SK-N-SH (cell line): ENCODE measurements at regions not wholly inside any gene's neighbourhood (a gene's known extent, or its start where the extent isn't known, plus 50 kb on each side); places are given as distances from the start of the nearest gene placed in this dataset.

ENCODE experiments used
- CTCF ChIA-PET: fragments of 300-600, 350-600 bp; formaldehyde crosslinking; extraction: SDS; loops from one replicate; lab custom pipeline; 2021; lab: Yijun Ruan, JAX
- POLR2A ChIA-PET: fragments of 350-600 bp; sonication (Branson Sonifier 250); formaldehyde crosslinking; extraction: SDS; loops from one replicate; lab custom pipeline; 2020; ENCODE audit warnings: antibody characterized with exemption, inconsistent platforms; lab: Yijun Ruan, JAX
- DNase-seq: peaks from one replicate; pipeline ENCODE4 v3.0.0; 2012
- H2AFZ ChIP-seq: fragments of 200-600 bp; sonication (generic); 2 replicates; pipeline ENCODE4 v1.8.1; 2016; ENCODE audit warnings: antibody characterized with exemption, mild to moderate bottlenecking, low read depth
- H3F3A ChIP-seq: fragments of 200-600 bp; sonication (generic); replicated peaks from 2 replicates; pipeline ENCODE3; 2016; ENCODE audit warnings: antibody characterized with exemption, mild to moderate bottlenecking; ENCODE audit not compliant: insufficient read depth
- H3K27ac ChIP-seq, 2 experiments: fragments of 200-500 bp in 1 of 2; fragments of 200-600 bp in 1 of 2; sonication (Bioruptor generic) in 1 of 2; sonication (generic), shearing (Covaris generic) in 1 of 2; 2 replicates each; pipeline versions ENCODE4 v1.5.1 to v1.6.1; 2014 to 2016; ENCODE audit warnings: low read depth in 2 of 2, inconsistent platforms in 1 of 2, low read length in 1 of 2, mild to moderate bottlenecking in 1 of 2, mixed read lengths in 1 of 2
- H3K27me3 ChIP-seq: fragments of 200-600 bp; sonication (generic), shearing (Covaris generic); 2 replicates; pipeline ENCODE4 v1.6.1; 2016; ENCODE audit warnings: mixed run types; ENCODE audit not compliant: insufficient read depth
- H3K36me3 ChIP-seq, 2 experiments: fragments of 200-500 bp in 1 of 2; fragments of 200-600 bp in 1 of 2; sonication (Bioruptor generic) in 1 of 2; sonication (generic) in 1 of 2; replicated peaks in 1 of 2; 2 replicates each; pipeline versions ENCODE3 to v1.5.1; 2014 to 2016; ENCODE audit warnings: low read length in 1 of 2, mild to moderate bottlenecking in 1 of 2; ENCODE audit not compliant: insufficient read depth in 2 of 2, control insufficient read depth in 1 of 2
- H3K4me1 ChIP-seq, 2 experiments: fragments of 200-500 bp in 1 of 2; fragments of 200-600 bp in 1 of 2; sonication (Bioruptor generic) in 1 of 2; sonication (generic), shearing (Covaris generic) in 1 of 2; 2 replicates each; pipeline versions ENCODE4 v1.5.1 to v1.6.1; 2014 to 2016; ENCODE audit warnings: low read depth in 1 of 2, low read length in 1 of 2, mixed run types in 1 of 2; ENCODE audit not compliant: insufficient read depth in 2 of 2, control insufficient read depth in 1 of 2
- H3K4me2 ChIP-seq: fragments of 200-600 bp; sonication (generic), shearing (Covaris generic); 2 replicates; pipeline ENCODE4 v1.6.1; 2017; ENCODE audit warnings: mixed run types
- H3K4me3 ChIP-seq, 2 experiments: fragments of 200-500 bp in 1 of 2; fragments of 200-600 bp in 1 of 2; sonication (Bioruptor generic) in 1 of 2; sonication (generic), shearing (Covaris generic) in 1 of 2; 2 replicates each; pipeline versions ENCODE4 v1.5.1 to v1.8.1; 2014 to 2016; ENCODE audit warnings: low read depth in 2 of 2, inconsistent platforms in 1 of 2, low read length in 1 of 2, mild to moderate bottlenecking in 1 of 2, mixed read lengths in 1 of 2, moderate library complexity in 1 of 2
- H3K79me2 ChIP-seq: fragments of 200-600 bp; sonication (generic); 2 replicates; pipeline ENCODE4 v1.8.1; 2017; ENCODE audit warnings: mild to moderate bottlenecking; ENCODE audit not compliant: insufficient read depth
- H3K9ac ChIP-seq: fragments of 200-600 bp; sonication (generic); 2 replicates; pipeline ENCODE4 v1.6.1; 2017; ENCODE audit warnings: mixed run types
- H3K9me2 ChIP-seq: fragments of 200-600 bp; sonication (generic); 2 replicates; pipeline ENCODE4 v1.6.1; 2017; ENCODE audit warnings: mixed run types
- H3K9me3 ChIP-seq: fragments of 200-600 bp; sonication (generic); 2 replicates; pipeline ENCODE4 v1.6.1; 2017; ENCODE audit warnings: mixed run types, mild to moderate bottlenecking, moderate library complexity
- H4K20me1 ChIP-seq: fragments of 200-600 bp; sonication (generic); 2 replicates; pipeline ENCODE4 v1.6.1; 2017; ENCODE audit warnings: mild to moderate bottlenecking, mixed run types; ENCODE audit not compliant: insufficient read depth
- NRF1 ChIP-seq: IDR thresholded peaks from 2 replicates; pipeline ENCODE4 v1.6.1; 2012; ENCODE audit warnings: low read depth, mild to moderate bottlenecking, low read length
- POLR2AphosphoS5 ChIP-seq: IDR thresholded peaks from 2 replicates; pipeline ENCODE4 v1.6.1; 2012; ENCODE audit warnings: low read depth, low read length
- RAD21 ChIP-seq: IDR thresholded peaks from 2 replicates; pipeline ENCODE4 v1.6.1; 2012; ENCODE audit warnings: mild to moderate bottlenecking, low read length
- RCOR1 ChIP-seq: fragments of 150-350 bp; IDR thresholded peaks from 2 replicates; pipeline ENCODE4 v1.6.1; 2017; ENCODE audit warnings: antibody characterized with exemption, low read length
- TAF1 ChIP-seq: IDR thresholded peaks from 2 replicates; pipeline ENCODE4 v1.6.1; 2012; ENCODE audit warnings: low read depth, mild to moderate bottlenecking, low read length, moderate library complexity, borderline replicate concordance
- TEAD4 ChIP-seq: IDR thresholded peaks from 2 replicates; pipeline ENCODE4 v1.4.0; 2012; ENCODE audit warnings: mild to moderate bottlenecking, borderline replicate concordance; ENCODE audit not compliant: insufficient read depth
- YY1 ChIP-seq: IDR thresholded peaks from 2 replicates; pipeline ENCODE4 v1.4.0; 2012; ENCODE audit warnings: low read depth, mild to moderate bottlenecking
- WGBS: methylation state at CpG from one replicate; pipeline ENCODE4 v1.1.6; 2017; ENCODE audit warnings: low lambda C conversion rate; 5-methylcytosine and 5-hydroxymethylcytosine counted together
- TF ChIP-seq, protein P1 (sequence below): fragments of 200-600 bp; sonication (generic); IDR thresholded peaks from 2 replicates; pipeline ENCODE4 v1.6.1; 2017; ENCODE audit warnings: antibody characterized with exemption, mild to moderate bottlenecking, moderate library complexity
- TF ChIP-seq, protein P2 (sequence below): IDR thresholded peaks from 2 replicates; pipeline ENCODE4; 2012
- TF ChIP-seq, protein P3 (sequence below): IDR thresholded peaks from 2 replicates; pipeline ENCODE4 v1.4.0; 2012; ENCODE audit warnings: low read depth, borderline replicate concordance

DNA sequence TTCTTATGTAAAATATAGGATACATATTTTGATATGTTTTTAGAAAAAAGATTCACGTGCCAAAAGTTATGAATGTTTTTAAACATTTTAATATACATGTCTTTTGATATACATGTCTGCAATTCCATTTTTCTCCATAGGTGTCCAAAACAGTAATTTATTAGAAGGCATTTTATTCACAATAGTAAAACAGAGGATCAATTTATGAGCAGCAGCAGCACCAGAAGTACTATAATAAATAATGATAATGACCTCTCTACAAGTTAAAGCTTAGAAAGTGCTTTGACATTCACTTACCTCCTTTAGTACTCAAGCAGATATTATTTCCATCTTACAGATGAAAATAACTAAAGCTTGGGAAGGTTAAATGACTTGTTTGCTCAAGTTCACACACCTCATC lies 96.7 kb upstream of the DBX1 start:
- no peaks in the 10 kb centered on the region for H4K20me1 ChIP-seq
- H3K4me2 ChIP-seq, result no peak overlapping the region
- no peaks in the 10 kb centered on the region for H3K27me3 ChIP-seq
- no peak overlapping the region for H3K27ac ChIP-seq
- no peak overlapping the region for H3K4me3 ChIP-seq
- DNase-seq, result no peak
- no peaks in the 10 kb centered on the region for H3K9me2 ChIP-seq
- no peaks in the 10 kb centered on the region for H3K36me3 ChIP-seq
- no peak overlapping the region for H2AFZ ChIP-seq
- no peak overlapping the region for H3K9ac ChIP-seq
- H3K4me1 ChIP-seq, result no peaks in the 10 kb centered on the region
- no peaks in the 10 kb centered on the region for H3F3A ChIP-seq
- H3K9me3 ChIP-seq, result no peaks in the 10 kb centered on the region
- CTCF ChIA-PET, result interaction anchor here (1.3 to 1.6 kb wide), 2 partner anchors 14 to 129 kb away, joined by 3 read pairs; no protein-coding TSS in a partner anchor
- WGBS, result 12% methylated on average over 1 of the region's 1 CpG
- H3K79me2 ChIP-seq, result no peaks in the 10 kb centered on the region
- TF ChIP-seq RCOR1, result no peak
- TF ChIP-seq, protein P1, sequence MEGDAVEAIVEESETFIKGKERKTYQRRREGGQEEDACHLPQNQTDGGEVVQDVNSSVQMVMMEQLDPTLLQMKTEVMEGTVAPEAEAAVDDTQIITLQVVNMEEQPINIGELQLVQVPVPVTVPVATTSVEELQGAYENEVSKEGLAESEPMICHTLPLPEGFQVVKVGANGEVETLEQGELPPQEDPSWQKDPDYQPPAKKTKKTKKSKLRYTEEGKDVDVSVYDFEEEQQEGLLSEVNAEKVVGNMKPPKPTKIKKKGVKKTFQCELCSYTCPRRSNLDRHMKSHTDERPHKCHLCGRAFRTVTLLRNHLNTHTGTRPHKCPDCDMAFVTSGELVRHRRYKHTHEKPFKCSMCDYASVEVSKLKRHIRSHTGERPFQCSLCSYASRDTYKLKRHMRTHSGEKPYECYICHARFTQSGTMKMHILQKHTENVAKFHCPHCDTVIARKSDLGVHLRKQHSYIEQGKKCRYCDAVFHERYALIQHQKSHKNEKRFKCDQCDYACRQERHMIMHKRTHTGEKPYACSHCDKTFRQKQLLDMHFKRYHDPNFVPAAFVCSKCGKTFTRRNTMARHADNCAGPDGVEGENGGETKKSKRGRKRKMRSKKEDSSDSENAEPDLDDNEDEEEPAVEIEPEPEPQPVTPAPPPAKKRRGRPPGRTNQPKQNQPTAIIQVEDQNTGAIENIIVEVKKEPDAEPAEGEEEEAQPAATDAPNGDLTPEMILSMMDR, result no peak
- TF ChIP-seq TEAD4, result no peak
- TF ChIP-seq TAF1, result no peak
- no peak for TF ChIP-seq RAD21
- TF ChIP-seq, protein P2, sequence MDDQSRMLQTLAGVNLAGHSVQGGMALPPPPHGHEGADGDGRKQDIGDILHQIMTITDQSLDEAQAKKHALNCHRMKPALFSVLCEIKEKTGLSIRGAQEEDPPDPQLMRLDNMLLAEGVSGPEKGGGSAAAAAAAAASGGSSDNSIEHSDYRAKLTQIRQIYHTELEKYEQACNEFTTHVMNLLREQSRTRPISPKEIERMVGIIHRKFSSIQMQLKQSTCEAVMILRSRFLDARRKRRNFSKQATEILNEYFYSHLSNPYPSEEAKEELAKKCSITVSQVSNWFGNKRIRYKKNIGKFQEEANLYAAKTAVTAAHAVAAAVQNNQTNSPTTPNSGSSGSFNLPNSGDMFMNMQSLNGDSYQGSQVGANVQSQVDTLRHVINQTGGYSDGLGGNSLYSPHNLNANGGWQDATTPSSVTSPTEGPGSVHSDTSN, result no peak
- TF ChIP-seq, all 33 proteins: peak for 0
- POLR2A ChIA-PET, result no interaction called here

DNA sequence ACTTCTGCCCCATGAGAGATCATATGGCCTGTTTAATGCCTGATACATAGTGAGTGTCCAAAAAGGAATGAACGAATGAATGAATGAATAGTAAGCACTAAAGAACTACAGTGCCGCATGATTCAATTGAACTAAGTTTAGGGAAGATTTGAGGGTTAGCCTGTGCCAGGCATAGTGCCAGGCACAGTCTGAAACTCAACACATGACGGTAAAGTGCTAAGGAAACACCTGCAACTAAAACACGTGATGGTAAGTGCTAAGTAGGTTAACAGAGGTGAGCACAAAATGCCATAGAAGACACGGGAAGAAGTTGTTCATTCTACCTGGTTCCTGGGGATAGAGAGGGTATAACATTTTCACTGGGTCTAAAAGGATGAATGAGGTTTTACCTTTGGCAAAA lies 93.5 kb upstream of the DBX1 start:
- Histone ChIP-seq H3F3A (no peaks in the 10 kb centered on the region), H3K9me2 (no peaks in the 10 kb centered on the region), H4K20me1 (no peaks in the 10 kb centered on the region), H3K4me2 (no peak overlapping the region), H3K9me3 (no peaks in the 10 kb centered on the region), H3K4me1 (peaks cover 0 to 2% of the 10 kb centered on the region in 2 experiments; a peak in 2 of 4 replicates), H3K27ac (no peak overlapping the region), H3K4me3 (no peak overlapping the region), H3K79me2 (no peaks in the 10 kb centered on the region), H3K36me3 (no peaks in the 10 kb centered on the region), H2AFZ (no peak overlapping the region), H3K9ac (no peak overlapping the region), H3K27me3 (peaks cover 13% of the 10 kb centered on the region; the same call in 1 of the 2 replicates)
- ChIA-PET POLR2A (no interaction called here), CTCF (interaction anchor here (1.2 kb wide), 1 partner anchor 33 kb away, joined by 3 read pairs; no protein-coding TSS in a partner anchor)
- TF ChIP-seq YY1, result no peak
- TF ChIP-seq POLR2AphosphoS5, result no peak
- TF ChIP-seq, protein P3, sequence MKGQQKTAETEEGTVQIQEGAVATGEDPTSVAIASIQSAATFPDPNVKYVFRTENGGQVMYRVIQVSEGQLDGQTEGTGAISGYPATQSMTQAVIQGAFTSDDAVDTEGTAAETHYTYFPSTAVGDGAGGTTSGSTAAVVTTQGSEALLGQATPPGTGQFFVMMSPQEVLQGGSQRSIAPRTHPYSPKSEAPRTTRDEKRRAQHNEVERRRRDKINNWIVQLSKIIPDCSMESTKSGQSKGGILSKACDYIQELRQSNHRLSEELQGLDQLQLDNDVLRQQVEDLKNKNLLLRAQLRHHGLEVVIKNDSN, result no peak
- TF ChIP-seq NRF1, result no peak
- WGBS, result 32% methylated on average over 5 of the region's 5 CpGs
- DNase-seq, result no peak
